Karpas-422 (cell line): ENCODE measurements at regions not wholly inside any gene's neighbourhood (a gene's known extent, or its start where the extent isn't known, plus 50 kb on each side); places are given as distances from the start of the nearest gene placed in this dataset.

ENCODE experiments used
- DNase-seq: peaks from one replicate; pipeline ENCODE4 v3.0.0-alpha.2; 2015
- H2AFZ ChIP-seq: fragments of 200-600 bp; sonication (generic); 2 replicates; pipeline ENCODE4 v1.6.1; 2014; ENCODE audit warnings: antibody characterized with exemption, low read length, mixed read lengths
- H3K27ac ChIP-seq: fragments of 200-600 bp; sonication (generic); 2 replicates; pipeline ENCODE4 v1.5.1; 2014; ENCODE audit warnings: mild to moderate bottlenecking, low read length, moderate library complexity
- H3K27me3 ChIP-seq: fragments of 200-600 bp; sonication (generic); 2 replicates; pipeline ENCODE4 v1.6.1; 2014; ENCODE audit warnings: low read length, mixed read lengths
- H3K36me3 ChIP-seq: fragments of 200-600 bp; sonication (generic); 2 replicates; pipeline ENCODE4 v1.6.1; 2014; ENCODE audit warnings: low read length, mixed read lengths; ENCODE audit not compliant: insufficient read depth
- H3K4me1 ChIP-seq: fragments of 200-600 bp; sonication (generic); 2 replicates; pipeline ENCODE4 v1.6.1; 2014; ENCODE audit warnings: mild to moderate bottlenecking, low read length, mixed read lengths
- H3K4me2 ChIP-seq: fragments of 200-600 bp; sonication (generic); 2 replicates; pipeline ENCODE4 v1.6.1; 2014; ENCODE audit warnings: low read length, low read depth, mild to moderate bottlenecking; ENCODE audit not compliant: poor library complexity, severe bottlenecking
- H3K4me3 ChIP-seq: fragments of 200-600 bp; sonication (generic); 2 replicates; pipeline ENCODE4 v1.5.1; 2014; ENCODE audit warnings: mild to moderate bottlenecking, antibody characterized with exemption, low read length, mixed read lengths
- H3K79me2 ChIP-seq: fragments of 200-600 bp; sonication (generic); 2 replicates; pipeline ENCODE4 v1.6.1; 2014; ENCODE audit warnings: mild to moderate bottlenecking, low read length, mixed read lengths
- H3K9ac ChIP-seq: fragments of 200-600 bp; sonication (generic); 2 replicates; pipeline ENCODE4 v1.6.0; 2014; ENCODE audit warnings: low read length
- H3K9me2 ChIP-seq: fragments of 200-600 bp; sonication (generic), shearing (Covaris generic); replicated peaks from 2 replicates; pipeline ENCODE4 v1.6.0; 2014; ENCODE audit warnings: mild to moderate bottlenecking, low read length, moderate library complexity; ENCODE audit not compliant: insufficient read depth
- H3K9me3 ChIP-seq: fragments of 300-700, 200-600 bp; sonication (generic); 2 replicates; pipeline ENCODE4 v1.6.1; 2014; ENCODE audit warnings: low read length, mixed read lengths
- H4K20me1 ChIP-seq: fragments of 200-600 bp; sonication (generic); 2 replicates; pipeline ENCODE4 v1.6.1; 2014; ENCODE audit warnings: mild to moderate bottlenecking, antibody characterized with exemption, low read length, low read depth; ENCODE audit not compliant: insufficient read depth

DNA sequence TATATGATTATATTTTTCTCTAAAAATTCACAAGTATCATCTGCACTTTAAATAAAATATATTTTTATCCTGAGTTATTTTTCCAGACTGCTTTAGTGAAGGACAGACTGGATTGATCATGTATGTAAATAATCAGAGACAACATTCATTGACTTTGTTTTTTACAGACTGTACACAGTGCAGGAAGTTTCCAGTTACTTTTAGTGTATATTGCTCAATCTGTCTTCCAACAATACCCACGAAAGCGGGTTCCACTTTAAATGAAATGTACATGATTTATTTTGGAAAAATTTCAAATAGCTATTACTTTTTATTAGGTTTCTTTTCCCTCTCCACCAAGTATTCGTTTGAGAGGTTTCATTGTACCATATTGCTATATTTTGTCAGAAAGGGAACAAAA lies 497.0 kb downstream of the FSCB start:
- H3K4me1 ChIP-seq: no peaks in the 10 kb centered on the region
- no peaks in the 10 kb centered on the region for H3K27me3 ChIP-seq
- peak overlapping the region; percentile 27 for H2AFZ ChIP-seq
- H4K20me1 ChIP-seq: no peaks in the 10 kb centered on the region
- H3K4me3 ChIP-seq: no peak overlapping the region
- 0 out of 2 replicates have a peak, but pooled peaks cover 2% of the 10 kb centered on the region for H3K9me3 ChIP-seq
- H3K4me2 ChIP-seq: no peak overlapping the region
- no peak overlapping the region for H3K9ac ChIP-seq
- H3K27ac ChIP-seq: no peak overlapping the region
- no peaks in the 10 kb centered on the region for H3K36me3 ChIP-seq
- H3K79me2 ChIP-seq: no peaks in the 10 kb centered on the region
- no peak for DNase-seq
- H3K9me2 ChIP-seq: no peaks in the 10 kb centered on the region

DNA sequence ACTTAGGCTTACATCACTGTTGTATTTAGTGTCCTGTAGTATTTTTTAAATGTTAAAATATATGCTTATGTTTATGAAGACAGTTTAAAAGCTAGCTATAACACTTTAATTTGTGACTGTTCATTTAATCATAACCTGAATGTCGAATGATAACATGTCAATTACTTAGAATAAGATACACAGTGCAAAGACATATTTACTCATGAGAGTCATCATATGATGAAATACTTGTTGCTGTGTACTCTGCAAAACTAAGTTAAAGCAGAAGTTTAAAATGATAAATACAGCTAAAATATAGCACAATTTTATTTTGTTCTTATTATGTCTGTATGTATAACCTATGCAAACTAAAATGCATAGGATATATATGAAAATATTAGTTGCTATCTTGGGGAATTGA lies 497.4 kb downstream of the FSCB start:
- no peaks in the 10 kb centered on the region for H3K79me2 ChIP-seq
- H3K9me3 ChIP-seq: 0 out of 2 replicates have a peak, but pooled peaks cover 2% of the 10 kb centered on the region
- peak overlapping the region; percentile 27; the same call in 1 of the 2 replicates for H2AFZ ChIP-seq
- no peak overlapping the region for H3K4me3 ChIP-seq
- no peak for DNase-seq
- no peak overlapping the region for H3K9ac ChIP-seq
- H3K36me3 ChIP-seq: no peaks in the 10 kb centered on the region
- H3K4me2 ChIP-seq: no peak overlapping the region
- no peaks in the 10 kb centered on the region for H4K20me1 ChIP-seq
- H3K4me1 ChIP-seq: no peaks in the 10 kb centered on the region
- no peak overlapping the region for H3K27ac ChIP-seq
- no peaks in the 10 kb centered on the region for H3K9me2 ChIP-seq
- no peaks in the 10 kb centered on the region for H3K27me3 ChIP-seq

DNA sequence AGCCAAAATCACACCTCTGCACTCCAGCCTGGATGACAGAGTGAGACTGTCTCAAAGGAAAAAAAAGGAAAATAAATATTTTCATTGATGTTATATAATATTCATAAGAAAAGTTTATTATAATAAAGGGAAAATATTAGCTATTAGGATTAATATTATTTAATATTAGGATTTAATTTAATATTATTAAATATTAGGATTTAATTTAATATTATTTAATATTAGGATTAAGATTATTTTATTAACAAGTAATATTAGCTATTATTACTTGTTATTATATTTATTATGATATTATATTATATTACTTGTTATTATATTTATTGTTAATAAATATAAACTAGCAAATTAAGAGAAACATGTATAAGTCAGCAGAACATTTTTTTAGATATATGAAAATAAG lies 518.1 kb downstream of the FSCB start:
- Histone ChIP-seq H3K27me3 (no peaks in the 10 kb centered on the region), H3K36me3 (no peaks in the 10 kb centered on the region), H2AFZ (no peak overlapping the region), H3K9me2 (no peaks in the 10 kb centered on the region), H3K9ac (no peak overlapping the region), H3K4me3 (no peak overlapping the region), H3K27ac (no peak overlapping the region), H4K20me1 (no peaks in the 10 kb centered on the region), H3K79me2 (no peaks in the 10 kb centered on the region), H3K4me2 (no peak overlapping the region), H3K4me1 (peaks cover 5% of the 10 kb centered on the region; the same call in 1 of the 2 replicates), H3K9me3 (peaks cover 3% of the 10 kb centered on the region)
- no peak for DNase-seq

DNA sequence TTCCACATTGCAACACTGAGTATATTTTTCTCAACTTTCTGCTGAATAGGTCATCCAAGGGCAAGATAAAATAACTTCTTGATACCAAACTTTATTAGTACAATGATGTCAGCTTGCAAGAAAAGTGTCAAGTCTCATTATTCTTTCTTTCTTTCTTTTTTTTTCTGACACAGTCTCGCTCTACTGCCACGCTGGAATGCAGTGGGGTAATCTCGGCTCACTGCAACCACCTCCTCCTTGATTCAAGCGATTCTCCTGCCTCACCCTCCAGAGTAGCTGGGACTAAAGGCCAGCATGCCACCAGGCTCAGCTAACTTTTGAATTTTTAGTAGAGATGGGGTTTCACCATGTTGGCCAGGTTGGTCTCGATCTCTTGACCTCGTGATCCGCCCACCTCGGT lies 523.4 kb downstream of the FSCB start:
- Histone ChIP-seq H3K9me3 (peaks cover 12% of the 10 kb centered on the region), H2AFZ (peak overlapping the region; percentile 82; the same call in 1 of the 2 replicates), H3K4me3 (no peak overlapping the region), H3K79me2 (no peaks in the 10 kb centered on the region), H3K36me3 (no peaks in the 10 kb centered on the region), H3K27me3 (no peaks in the 10 kb centered on the region), H4K20me1 (no peaks in the 10 kb centered on the region), H3K9me2 (no peaks in the 10 kb centered on the region), H3K9ac (no peak overlapping the region), H3K27ac (no peak overlapping the region), H3K4me1 (peaks cover 8% of the 10 kb centered on the region), H3K4me2 (no peak overlapping the region)
- no peak for DNase-seq

DNA sequence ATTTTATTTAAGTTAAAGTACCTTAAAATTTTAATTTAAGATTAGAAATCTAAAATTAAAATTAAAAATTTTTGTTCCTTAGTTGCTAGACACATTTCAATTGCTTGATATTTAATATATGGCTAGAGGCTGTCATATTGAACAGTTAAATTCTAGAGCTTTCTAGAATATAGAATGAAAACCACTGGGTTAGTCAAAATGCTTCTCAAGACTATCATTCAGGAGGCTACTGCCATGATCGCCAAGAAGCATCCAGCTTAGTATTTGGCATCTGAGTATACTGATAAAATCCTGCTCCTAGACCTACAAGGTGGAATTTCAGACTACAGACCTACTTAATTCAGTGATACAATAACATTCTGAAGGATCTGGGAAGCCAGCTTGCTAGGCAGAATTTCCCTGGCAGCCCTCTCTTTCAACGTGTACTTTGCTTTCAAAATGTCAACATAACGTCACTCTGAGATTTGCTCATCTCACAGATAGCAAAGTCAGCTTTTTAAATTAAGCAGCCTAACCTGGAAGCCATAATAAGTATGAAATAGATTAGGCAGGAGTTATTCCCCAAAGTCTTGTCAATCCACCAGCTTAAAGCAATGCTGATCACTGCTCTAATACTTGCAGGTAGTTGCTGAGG lies 525.8 kb downstream of the FSCB start:
- Histone ChIP-seq H3K4me3 (no peak overlapping the region), H3K27me3 (no peaks in the 10 kb centered on the region), H3K9me3 (peaks cover 12% of the 10 kb centered on the region), H4K20me1 (no peaks in the 10 kb centered on the region), H3K9me2 (no peaks in the 10 kb centered on the region), H3K36me3 (no peaks in the 10 kb centered on the region), H3K4me1 (peaks cover 8% of the 10 kb centered on the region), H3K9ac (no peak overlapping the region), H3K4me2 (peak overlapping the region; percentile 1), H3K27ac (no peak overlapping the region), H2AFZ (peak overlapping the region; percentile 91), H3K79me2 (no peaks in the 10 kb centered on the region)
- DNase-seq: no peak

DNA sequence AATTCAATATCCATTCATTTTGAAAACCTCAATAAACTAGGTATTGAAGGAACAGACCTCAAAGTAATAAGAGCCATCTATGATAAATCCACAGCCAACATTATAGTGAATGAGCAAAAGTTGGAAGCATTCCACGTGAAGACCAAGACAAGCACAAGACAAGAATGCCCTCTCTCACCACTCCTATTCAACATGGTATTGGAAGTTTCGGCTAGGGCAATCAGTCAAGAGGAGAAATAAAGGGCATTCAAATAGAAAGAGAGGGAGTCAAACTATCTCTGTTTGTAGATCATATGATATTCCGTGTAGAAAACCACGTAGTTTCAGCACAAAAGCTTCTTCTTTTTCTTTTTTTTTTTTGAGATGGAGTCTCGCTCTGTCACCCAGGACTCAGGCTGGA lies 550.3 kb downstream of the FSCB start:
- Histone ChIP-seq H3K9me2 (no peaks in the 10 kb centered on the region), H3K9me3 (no peaks in the 10 kb centered on the region), H4K20me1 (no peaks in the 10 kb centered on the region), H3K27ac (no peak overlapping the region), H3K4me3 (no peak overlapping the region), H3K4me1 (no peaks in the 10 kb centered on the region), H3K36me3 (no peaks in the 10 kb centered on the region), H3K4me2 (no peak overlapping the region), H3K27me3 (no peaks in the 10 kb centered on the region), H2AFZ (peak overlapping the region; percentile 55), H3K9ac (no peak overlapping the region), H3K79me2 (no peaks in the 10 kb centered on the region)
- no peak for DNase-seq

DNA sequence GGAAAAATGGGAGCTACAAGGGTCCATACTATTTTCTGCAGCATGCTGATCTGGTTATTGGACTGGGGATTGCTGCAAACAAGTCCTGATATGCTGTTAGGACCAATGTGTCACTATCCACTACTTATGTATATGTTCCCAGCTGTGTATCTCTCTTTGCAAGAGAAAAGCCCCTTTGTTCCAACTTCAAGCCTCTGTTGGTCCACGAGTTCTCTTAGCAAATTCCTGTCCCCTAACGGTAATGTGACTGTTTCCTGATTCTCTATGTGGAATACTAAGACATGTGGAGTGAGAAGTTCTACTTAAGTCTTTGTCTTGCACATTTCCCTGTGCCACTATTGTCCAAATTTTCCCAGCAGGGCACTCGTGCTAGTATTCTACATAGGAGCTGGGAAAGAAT lies 557.7 kb downstream of the FSCB start:
- Histone ChIP-seq H3K36me3 (no peaks in the 10 kb centered on the region), H3K79me2 (no peaks in the 10 kb centered on the region), H3K4me3 (no peak overlapping the region), H3K27ac (no peak overlapping the region), H3K4me1 (0 out of 2 replicates have a peak, but pooled peaks cover 2% of the 10 kb centered on the region), H3K9ac (no peak overlapping the region), H4K20me1 (no peaks in the 10 kb centered on the region), H3K4me2 (no peak overlapping the region), H3K27me3 (no peaks in the 10 kb centered on the region), H3K9me3 (no peaks in the 10 kb centered on the region), H2AFZ (peak overlapping the region; percentile 92), H3K9me2 (no peaks in the 10 kb centered on the region)
- no peak for DNase-seq

DNA sequence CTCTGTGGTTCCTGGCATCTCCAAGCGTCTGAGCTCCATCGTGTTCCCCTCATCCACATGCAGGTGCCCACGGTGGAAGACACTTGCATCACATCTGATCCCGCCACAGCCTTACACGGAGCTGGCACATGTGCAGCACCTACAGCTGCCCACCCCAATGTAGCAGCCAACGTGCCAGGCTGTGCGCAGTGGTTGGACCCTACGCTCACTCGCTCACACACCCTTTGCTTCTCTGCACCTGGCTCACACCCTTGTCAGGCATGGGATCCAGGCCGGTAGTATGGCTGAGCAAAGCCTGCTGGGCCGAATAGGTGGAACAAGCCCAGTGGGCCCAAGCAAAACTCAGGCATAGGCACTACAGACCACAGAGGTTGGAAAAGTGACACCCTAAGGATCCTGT lies 567.2 kb downstream of the FSCB start:
- Histone ChIP-seq H2AFZ (no peak overlapping the region), H4K20me1 (no peaks in the 10 kb centered on the region)

More for the DNA sequence above, 567.2 kb downstream of the FSCB start:
- H3K27me3 ChIP-seq: no peaks in the 10 kb centered on the region
- no peak for DNase-seq
- no peak overlapping the region for H3K4me3 ChIP-seq
- no peaks in the 10 kb centered on the region for H3K79me2 ChIP-seq
- H3K4me1 ChIP-seq: no peaks in the 10 kb centered on the region
- H3K9ac ChIP-seq: no peak overlapping the region
- H3K27ac ChIP-seq: no peak overlapping the region
- H3K36me3 ChIP-seq: no peaks in the 10 kb centered on the region
- no peak overlapping the region for H3K4me2 ChIP-seq
- H3K9me3 ChIP-seq: peaks cover 3% of the 10 kb centered on the region; the same call in 1 of the 2 replicates
- H3K9me2 ChIP-seq: no peaks in the 10 kb centered on the region
